Neural progenitor cell (in vitro differentiated cells): ENCODE measurements at regions not wholly inside any gene's neighbourhood (a gene's known extent, or its start where the extent isn't known, plus 50 kb on each side); places are given as distances from the start of the nearest gene placed in this dataset.

Source experiments
- DNase-seq: peaks from one replicate; pipeline ENCODE4 v3.0.0-alpha.2; 2016; ENCODE audit warnings: low spot score
- H2AFZ ChIP-seq: fragments of 200-600 bp; sonication (generic); replicated peaks from 2 replicates; pipeline ENCODE4 v1.6.1; 2016; ENCODE audit warnings: antibody characterized with exemption
- H3F3A ChIP-seq: fragments of 200-600 bp; sonication (generic); 2 replicates; pipeline ENCODE4 v1.6.1; 2016; ENCODE audit warnings: antibody characterized with exemption, low read depth
- H3K27ac ChIP-seq: fragments of 200-600 bp; sonication (generic); 2 replicates; pipeline ENCODE4 v1.5.1; 2016; ENCODE audit warnings: mild to moderate bottlenecking
- H3K27me3 ChIP-seq: fragments of 200-600 bp; sonication (generic); 2 replicates; pipeline ENCODE4 v1.6.1; 2016; ENCODE audit warnings: mild to moderate bottlenecking, moderate library complexity
- H3K36me3 ChIP-seq: fragments of 200-600 bp; sonication (generic); 2 replicates; pipeline ENCODE4 v1.5.1; 2016
- H3K4me1 ChIP-seq: fragments of 200-600 bp; sonication (generic); 2 replicates; pipeline ENCODE4 v1.6.1; 2016; ENCODE audit warnings: mixed run types
- H3K4me2 ChIP-seq: fragments of 200-600 bp; sonication (generic); 2 replicates; pipeline ENCODE4 v1.6.1; 2016
- H3K4me3 ChIP-seq: fragments of 200-600 bp; sonication (generic); 2 replicates; pipeline ENCODE4 v1.5.1; 2016
- H3K79me2 ChIP-seq: fragments of 200-600 bp; sonication (generic); 2 replicates; pipeline ENCODE4 v1.6.1; 2016; ENCODE audit warnings: low read depth
- H3K9ac ChIP-seq: fragments of 200-600 bp; sonication (generic); 2 replicates; pipeline ENCODE4 v1.6.1; 2016
- H3K9me3 ChIP-seq: fragments of 200-600 bp; sonication (generic); 2 replicates; pipeline ENCODE4 v1.5.1; 2016; ENCODE audit warnings: low read depth
- H4K20me1 ChIP-seq: fragments of 200-600 bp; sonication (generic); 2 replicates; pipeline ENCODE4 v1.6.1; 2016; ENCODE audit warnings: low read depth
- H3K27ac Mint-ChIP-seq: 3 replicates; pipeline ENCODE4 v1.8.0; 2021; ENCODE audit warnings: mixed read lengths
- H3K27me3 Mint-ChIP-seq: 2 replicates; pipeline ENCODE4 v1.8.0; 2022; ENCODE audit warnings: low read depth, mild to moderate bottlenecking, inconsistent platforms, moderate library complexity, mixed read lengths; ENCODE audit not compliant: insufficient read depth
- H3K36me3 Mint-ChIP-seq: 3 replicates; pipeline ENCODE4 v1.8.0; 2021; ENCODE audit warnings: mixed read lengths
- H3K4me1 Mint-ChIP-seq: 3 replicates; pipeline ENCODE4 v1.8.0; 2021; ENCODE audit warnings: mixed read lengths
- H3K4me3 Mint-ChIP-seq: 3 replicates; pipeline ENCODE4 v1.8.0; 2021; ENCODE audit warnings: mild to moderate bottlenecking, moderate library complexity, mixed read lengths
- H3K9me3 Mint-ChIP-seq: 3 replicates; pipeline ENCODE4 v1.8.0; 2020; ENCODE audit warnings: mixed read lengths
- CTCF ChIP-seq: fragments of 200-600 bp; sonication (generic); IDR thresholded peaks from 2 replicates; pipeline ENCODE4 v1.5.1; 2017; ENCODE audit warnings: antibody characterized with exemption, mild to moderate bottlenecking
- EZH2 ChIP-seq: fragments of 200-600 bp; sonication (generic); IDR thresholded peaks from 2 replicates; pipeline ENCODE4 v1.6.1; 2017; ENCODE audit warnings: antibody characterized with exemption, mild to moderate bottlenecking, moderate library complexity
- EZH2phosphoT487 ChIP-seq: fragments of 200-600 bp; sonication (generic); IDR thresholded peaks from 2 replicates; pipeline ENCODE4 v1.6.1; 2017; ENCODE audit warnings: antibody characterized with exemption

DNA sequence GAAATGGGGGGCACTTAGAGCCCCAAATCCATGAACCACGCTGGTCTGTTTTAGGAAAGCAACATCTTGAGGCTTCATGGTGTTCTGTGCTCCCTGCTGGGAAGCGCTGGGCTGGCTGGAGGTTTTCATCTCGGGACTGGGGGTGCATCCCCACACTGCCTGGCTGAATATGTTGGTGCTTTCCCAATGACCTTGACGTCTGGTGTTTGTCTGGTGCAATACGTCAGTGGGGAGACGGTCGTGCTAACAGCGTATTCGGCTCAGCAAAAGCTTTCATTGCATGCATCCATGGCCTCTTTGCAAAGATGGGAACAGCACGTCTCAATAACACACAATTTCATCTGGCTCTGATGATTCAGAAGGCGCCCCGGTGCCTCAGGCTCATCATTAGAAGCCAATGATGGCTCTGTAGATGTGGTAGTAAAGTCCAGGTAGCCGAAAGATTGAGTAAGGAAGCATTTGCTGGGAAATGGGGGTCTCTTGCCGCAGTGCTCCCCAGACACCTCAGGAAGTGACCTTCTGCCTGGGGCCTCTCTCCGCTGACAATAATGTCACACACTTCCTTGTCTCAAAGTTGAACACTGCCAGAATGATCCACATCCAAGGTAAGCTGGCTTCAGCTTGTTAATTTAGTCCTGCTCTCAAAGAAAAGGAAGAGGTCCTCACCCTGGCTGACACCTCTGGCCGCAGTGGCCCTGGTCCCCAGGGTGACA lies 97.7 kb downstream of the ING1 start:
- Histone ChIP-seq H3F3A (no peaks in the 10 kb centered on the region), H3K4me2 (no peak overlapping the region), H3K4me3 (no peak overlapping the region), H3K27ac (no peak overlapping the region), H2AFZ (no peak overlapping the region), H3K36me3 (no peaks in the 10 kb centered on the region), H3K27me3 (peaks cover 21% of the 10 kb centered on the region), H4K20me1 (no peaks in the 10 kb centered on the region), H3K4me1 (no peaks in the 10 kb centered on the region), H3K9ac (no peak overlapping the region), H3K9me3 (no peaks in the 10 kb centered on the region), H3K79me2 (no peaks in the 10 kb centered on the region)
- no peak for TF ChIP-seq EZH2
- no peak for TF ChIP-seq CTCF
- no peak for TF ChIP-seq EZH2phosphoT487
- H3K4me1 Mint-ChIP-seq, result peaks cover 20% of the 10 kb centered on the region
- H3K9me3 Mint-ChIP-seq, result peaks cover 5% of the 10 kb centered on the region
- H3K36me3 Mint-ChIP-seq, result peaks cover 2% of the 10 kb centered on the region
- no peak for DNase-seq
- no peak overlapping the region for H3K4me3 Mint-ChIP-seq
- peaks cover 7% of the 10 kb centered on the region for H3K27me3 Mint-ChIP-seq
- peak overlapping the region; percentile 58 for H3K27ac Mint-ChIP-seq

DNA sequence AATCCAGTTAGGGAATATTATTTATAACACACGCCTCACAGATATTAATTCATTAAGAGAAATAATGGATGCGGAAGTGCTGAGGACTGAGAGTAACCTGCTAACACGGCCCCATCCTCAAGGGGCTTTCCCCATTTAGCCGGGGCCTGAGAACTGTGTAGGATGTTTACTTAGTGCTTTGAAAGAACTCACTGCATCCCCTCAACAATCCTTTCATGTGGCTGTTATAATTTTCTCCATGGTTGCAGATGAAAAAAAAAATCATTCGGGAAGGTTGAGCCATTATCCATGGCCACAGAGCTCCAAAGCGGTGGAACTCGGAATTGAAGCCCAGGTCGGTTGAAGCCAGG lies 98.2 kb downstream of the ING1 start:
- Histone ChIP-seq H3K79me2 (no peaks in the 10 kb centered on the region), H3K4me1 (no peaks in the 10 kb centered on the region), H3K4me3 (no peak overlapping the region), H2AFZ (no peak overlapping the region), H3K36me3 (no peaks in the 10 kb centered on the region), H3K27me3 (peaks cover 21% of the 10 kb centered on the region), H3K9ac (no peak overlapping the region), H4K20me1 (no peaks in the 10 kb centered on the region), H3K27ac (no peak overlapping the region), H3F3A (no peaks in the 10 kb centered on the region), H3K4me2 (no peak overlapping the region), H3K9me3 (no peaks in the 10 kb centered on the region)
- peaks cover 7% of the 10 kb centered on the region for H3K27me3 Mint-ChIP-seq
- DNase-seq, result no peak
- peaks cover 2% of the 10 kb centered on the region for H3K36me3 Mint-ChIP-seq
- no peak overlapping the region for H3K4me3 Mint-ChIP-seq
- peak overlapping the region; percentile 58 for H3K27ac Mint-ChIP-seq
- H3K4me1 Mint-ChIP-seq, result peaks cover 20% of the 10 kb centered on the region
- peaks cover 5% of the 10 kb centered on the region for H3K9me3 Mint-ChIP-seq
- TF ChIP-seq EZH2phosphoT487 (no peak), EZH2 (no peak), CTCF (no peak)

- Mint-ChIP-seq H3K9me3 (peaks cover 5% of the 10 kb centered on the region), H3K27ac (no peak overlapping the region), H3K36me3 (peaks cover 2% of the 10 kb centered on the region), H3K27me3 (peaks cover 7% of the 10 kb centered on the region), H3K4me3 (no peak overlapping the region), H3K4me1 (peaks cover 20% of the 10 kb centered on the region)
- Histone ChIP-seq H3K79me2 (no peaks in the 10 kb centered on the region), H4K20me1 (no peaks in the 10 kb centered on the region), H3K27ac (no peak overlapping the region), H3K36me3 (no peaks in the 10 kb centered on the region), H3K27me3 (peaks cover 21% of the 10 kb centered on the region), H3K4me2 (no peak overlapping the region), H3K9me3 (no peaks in the 10 kb centered on the region), H2AFZ (no peak overlapping the region), H3F3A (no peaks in the 10 kb centered on the region), H3K4me3 (no peak overlapping the region), H3K9ac (no peak overlapping the region), H3K4me1 (no peaks in the 10 kb centered on the region)
- TF ChIP-seq CTCF, result no peak
- TF ChIP-seq EZH2, result no peak
- TF ChIP-seq EZH2phosphoT487, result no peak
- DNase-seq, result no peak
Measured at GRCh38 chr13:110812121-110812868, 98.8 kb downstream of the ING1 start.
